Esophagus squamous epithelium (tissue), 4 donors: ENCODE measurements at regions not wholly inside any gene's neighbourhood (a gene's known extent, or its start where the extent isn't known, plus 50 kb on each side); places are given as distances from the start of the nearest gene placed in this dataset.

ENCODE experiments used
- CTCF ChIP-seq, 6 experiments: fragments of 450-650 bp in 4 of 6; fragments of 200-600 bp in 2 of 6; sonication (generic) in 2 of 6; IDR thresholded peaks; one replicate each; pipeline ENCODE4 v1.5.1; 2016 to 2019; ENCODE audit warnings: antibody characterized with exemption in 6 of 6, mild to moderate bottlenecking in 4 of 6, moderate library complexity in 4 of 6
- POLR2A ChIP-seq, 4 donors: fragments of 450-650 bp; IDR thresholded peaks; one replicate each; pipeline ENCODE4 v1.6.1; 2017; ENCODE audit warnings: antibody characterized with exemption in 4 of 4, mild to moderate bottlenecking in 4 of 4, moderate library complexity in 3 of 4

- TF ChIP-seq CTCF (IDR thresholded peaks at IDR 0.05) (no peak), POLR2A (IDR thresholded peaks at IDR 0.05) (no peak)
Observed at GRCh38 chr1:101116006-101116405, 90.4 kb upstream of the DPH5 start.
